ENCODE measurements at regions not wholly inside any gene's neighbourhood (a gene's known extent, or its start where the extent isn't known, plus 50 kb on each side); places are given as distances from the start of the nearest gene placed in this dataset.
A peak's percentile ranks its signal among the peaks of the same experiment; 100 is the strongest.

DNA sequence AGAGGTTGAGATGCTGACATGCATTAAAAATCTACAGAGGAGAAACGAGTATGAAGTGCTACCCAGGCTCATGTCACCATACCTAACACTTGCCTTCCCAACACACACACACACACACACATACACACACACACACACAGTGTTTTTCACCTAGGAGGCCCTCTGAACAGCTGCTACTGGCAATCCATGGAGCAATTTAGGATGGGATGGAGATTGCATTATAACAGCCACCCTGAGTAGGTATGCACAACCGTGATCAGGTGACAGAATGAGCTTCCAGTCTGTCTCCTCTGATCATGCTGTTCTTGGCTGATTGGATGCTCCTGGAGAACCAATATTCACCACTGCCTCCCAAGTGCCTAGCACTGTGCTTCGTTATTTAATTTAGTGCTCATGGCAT is 528.5 kb upstream of the CDH5 start:
- TF ChIP-seq, protein P1, sequence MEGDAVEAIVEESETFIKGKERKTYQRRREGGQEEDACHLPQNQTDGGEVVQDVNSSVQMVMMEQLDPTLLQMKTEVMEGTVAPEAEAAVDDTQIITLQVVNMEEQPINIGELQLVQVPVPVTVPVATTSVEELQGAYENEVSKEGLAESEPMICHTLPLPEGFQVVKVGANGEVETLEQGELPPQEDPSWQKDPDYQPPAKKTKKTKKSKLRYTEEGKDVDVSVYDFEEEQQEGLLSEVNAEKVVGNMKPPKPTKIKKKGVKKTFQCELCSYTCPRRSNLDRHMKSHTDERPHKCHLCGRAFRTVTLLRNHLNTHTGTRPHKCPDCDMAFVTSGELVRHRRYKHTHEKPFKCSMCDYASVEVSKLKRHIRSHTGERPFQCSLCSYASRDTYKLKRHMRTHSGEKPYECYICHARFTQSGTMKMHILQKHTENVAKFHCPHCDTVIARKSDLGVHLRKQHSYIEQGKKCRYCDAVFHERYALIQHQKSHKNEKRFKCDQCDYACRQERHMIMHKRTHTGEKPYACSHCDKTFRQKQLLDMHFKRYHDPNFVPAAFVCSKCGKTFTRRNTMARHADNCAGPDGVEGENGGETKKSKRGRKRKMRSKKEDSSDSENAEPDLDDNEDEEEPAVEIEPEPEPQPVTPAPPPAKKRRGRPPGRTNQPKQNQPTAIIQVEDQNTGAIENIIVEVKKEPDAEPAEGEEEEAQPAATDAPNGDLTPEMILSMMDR (IDR thresholded peaks at IDR 0.05; ENCODE audit: low read depth, low read length) = no peak
- no peak overlapping the region for H3K4me3 ChIP-seq (replicated peaks in 1 of 2; ENCODE audit: low read depth in 2 of 2, low read length in 2 of 2)

DNA sequence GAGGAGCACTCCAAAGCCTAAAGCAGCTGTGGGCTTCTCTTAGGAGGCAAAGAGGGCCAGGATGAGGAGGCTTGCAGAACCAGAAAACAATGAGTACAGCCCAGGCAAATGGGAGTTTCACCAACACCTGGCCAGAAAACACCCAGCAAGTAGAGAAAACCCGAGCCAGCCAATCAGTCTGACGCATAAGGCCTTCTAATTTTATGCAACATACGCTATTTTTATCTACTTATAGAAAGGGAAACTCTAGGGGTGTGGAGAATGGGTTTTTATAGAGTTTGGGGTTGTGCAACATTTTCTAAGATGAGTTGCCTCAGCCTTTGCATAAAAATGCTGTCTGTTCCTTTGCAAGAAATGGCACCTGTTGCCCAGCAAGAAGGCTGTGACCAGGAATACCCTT is 529.0 kb upstream of the CDH5 start:
- no peak for DNase-seq (ENCODE audit: low read depth in 2 of 2)
- TF ChIP-seq, protein P1 (IDR thresholded peaks at IDR 0.05; ENCODE audit: low read depth, low read length) = no peak
- no peak overlapping the region for H3K4me3 ChIP-seq (replicated peaks in 1 of 2; ENCODE audit: low read depth in 2 of 2, low read length in 2 of 2)

More for the DNA sequence above, 528.5 kb upstream of the CDH5 start:
- DNase-seq (ENCODE audit: low read depth in 2 of 2) = no peak

DNA sequence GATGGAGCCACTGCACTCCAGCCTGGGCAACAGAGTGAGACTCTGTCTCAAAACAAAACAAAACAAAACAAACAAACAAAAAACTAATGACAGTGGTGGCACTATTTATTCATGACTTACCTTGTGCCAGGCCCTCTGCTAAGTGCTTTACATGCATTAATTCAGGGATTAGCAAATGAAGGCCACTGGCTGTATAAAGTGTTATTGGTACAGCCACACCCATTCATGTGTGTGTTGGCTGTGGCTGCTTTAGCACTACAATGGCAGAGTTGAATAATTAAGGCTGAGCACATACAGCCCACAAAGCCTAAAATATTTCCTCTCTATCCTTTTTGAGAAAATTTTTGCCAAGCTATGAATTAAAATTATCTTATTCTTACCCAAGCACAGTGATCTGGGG is 531.8 kb upstream of the CDH5 start:
- TF ChIP-seq, protein P1 (IDR thresholded peaks at IDR 0.05; ENCODE audit: low read depth, low read length) = no peak
- no peak overlapping the region for H3K4me3 ChIP-seq (replicated peaks in 1 of 2; ENCODE audit: low read depth in 2 of 2, low read length in 2 of 2)
- DNase-seq (ENCODE audit: low read depth in 2 of 2) = no peak

DNA sequence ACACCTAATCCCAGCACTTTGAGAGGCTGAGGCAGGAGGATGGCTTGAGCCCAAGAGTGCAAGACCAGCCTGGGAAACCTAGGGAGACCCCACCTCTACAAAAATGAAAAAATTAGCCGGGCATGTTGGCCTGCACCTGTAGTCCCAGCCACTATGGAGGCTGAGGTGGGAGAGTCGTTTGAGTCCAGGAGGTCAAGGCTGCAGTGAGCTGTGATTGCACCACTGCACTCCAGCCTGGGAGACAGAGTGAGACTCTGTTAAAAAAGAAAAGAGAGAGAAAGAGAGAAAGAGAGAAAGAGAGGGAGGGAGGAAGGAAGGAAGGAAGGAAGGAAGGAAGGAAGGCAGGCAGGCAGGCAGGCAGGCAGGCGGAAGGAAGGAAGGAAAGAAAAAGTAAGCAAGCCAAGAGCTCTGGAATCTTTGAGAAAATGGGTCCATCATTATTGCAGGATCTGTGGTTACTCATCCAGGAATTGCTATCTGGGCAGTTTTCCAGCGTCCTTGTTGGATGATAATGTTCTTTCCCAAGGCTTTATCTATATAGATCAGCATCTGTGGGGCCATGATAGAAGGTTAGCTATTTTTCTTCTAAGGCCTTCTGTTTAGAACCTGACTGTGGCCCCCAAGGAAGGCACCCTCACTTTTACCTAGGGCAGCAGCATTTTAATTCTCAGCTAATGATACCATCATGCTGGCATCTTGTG is 533.2 kb upstream of the CDH5 start:
- TF ChIP-seq, protein P1 (IDR thresholded peaks at IDR 0.05; ENCODE audit: low read depth, low read length) = no peak
- H3K4me3 ChIP-seq (replicated peaks in 1 of 2; ENCODE audit: low read depth in 2 of 2, low read length in 2 of 2) = no peak overlapping the region
- DNase-seq (ENCODE audit: low read depth in 2 of 2) = peak; percentile 19 to 65

DNA sequence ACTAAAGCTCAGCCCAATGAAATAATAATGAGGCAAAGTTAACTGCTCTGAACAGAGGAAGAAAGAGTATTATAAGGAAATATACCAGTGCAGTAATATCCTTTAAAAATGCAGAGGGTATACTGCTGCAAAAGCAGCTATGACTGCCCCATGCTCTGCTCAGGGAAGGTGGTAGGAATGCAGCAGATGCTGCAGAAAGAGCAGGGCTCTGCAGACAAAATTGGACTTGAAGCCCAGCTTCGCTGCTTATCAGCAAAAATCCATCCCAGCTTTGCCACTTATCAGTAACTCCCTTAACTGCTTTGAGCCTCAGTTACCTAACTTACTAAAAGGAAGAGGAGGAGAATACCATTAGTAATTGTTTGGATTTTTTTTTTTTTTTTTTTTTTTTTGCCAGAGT is 533.8 kb upstream of the CDH5 start:
- TF ChIP-seq, protein P1 (IDR thresholded peaks at IDR 0.05; ENCODE audit: low read depth, low read length) = no peak
- DNase-seq (ENCODE audit: low read depth in 2 of 2) = no peak
- no peak overlapping the region for H3K4me3 ChIP-seq (replicated peaks in 1 of 2; ENCODE audit: low read depth in 2 of 2, low read length in 2 of 2)

DNA sequence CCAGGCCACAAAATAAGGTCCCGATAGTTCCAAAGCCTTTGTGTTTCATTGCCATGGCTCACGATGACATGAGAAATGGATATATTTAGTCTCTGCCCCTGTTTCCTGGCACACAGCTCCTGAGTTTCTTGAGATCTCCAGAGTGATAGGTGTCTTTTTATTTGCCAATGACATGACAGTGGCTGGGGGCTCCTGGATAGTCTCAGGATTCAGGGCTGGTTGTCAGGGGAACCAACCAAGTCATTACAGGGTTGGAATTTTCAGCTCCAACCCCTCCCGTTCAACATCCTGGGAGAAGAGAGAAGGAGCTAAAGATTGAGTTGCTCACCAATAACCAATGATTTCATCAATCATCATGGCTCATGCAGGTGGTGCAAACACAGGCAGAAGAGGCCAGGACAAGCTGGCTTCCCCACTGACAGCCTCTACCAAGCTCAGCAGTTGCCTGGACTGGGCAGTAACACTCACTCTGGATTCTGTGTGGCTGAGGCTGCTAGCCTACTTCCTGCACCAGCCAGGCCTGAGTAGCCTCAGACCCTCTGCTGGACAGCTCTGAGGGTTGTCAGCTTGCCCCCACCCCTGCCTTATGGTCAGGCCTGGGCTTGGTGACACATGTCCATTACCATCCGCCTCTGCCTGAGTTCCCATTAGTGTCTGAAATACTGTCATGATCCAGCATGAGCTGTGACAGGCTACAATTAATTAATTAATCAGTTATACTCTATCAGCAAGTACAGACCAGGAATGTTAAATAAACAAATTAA is 534.4 kb upstream of the CDH5 start:
- DNase-seq (ENCODE audit: low read depth in 2 of 2) = no peak
- TF ChIP-seq, protein P1 (IDR thresholded peaks at IDR 0.05; ENCODE audit: low read depth, low read length) = no peak
- no peak overlapping the region for H3K4me3 ChIP-seq (replicated peaks in 1 of 2; ENCODE audit: low read depth in 2 of 2, low read length in 2 of 2)

Measured in cardiac fibroblast (primary cell).